NCI-H510A treated with DMSO at 0.1 percent for 48 hours (cell line): ENCODE measurements at regions not wholly inside any gene's neighbourhood (a gene's known extent, or its start where the extent isn't known, plus 50 kb on each side); places are given as distances from the start of the nearest gene placed in this dataset.
"Not testable (repeated sequence)": the region's sequence is repeated elsewhere in the genome, so short reads cannot be mapped to it uniquely, and the experiment has no call there.

Experiments
- DNase-seq: peaks from one replicate; lab custom pipeline; 2025; lab: John Stamatoyannopoulos, UW

GRCh38 chr4:125590158-125590557, 275.4 kb downstream of the FAT4 start:
- DNase-seq, result no peak

GRCh38 chr4:125591290-125591689, 276.5 kb downstream of the FAT4 start:
- no peak for DNase-seq

GRCh38 chr4:125594056-125594602, 279.4 kb downstream of the FAT4 start:
- DNase-seq, result no peak

- not testable (repeated sequence) for DNase-seq
Observed at GRCh38 chr4:125605926-125606325, 291.2 kb downstream of the FAT4 start.

- no peak for DNase-seq
Observed at GRCh38 chr4:125620066-125620860, 305.5 kb downstream of the FAT4 start.

GRCh38 chr4:125624951-125625350, 310.2 kb downstream of the FAT4 start:
- no peak for DNase-seq

GRCh38 chr4:125626946-125627345, 312.2 kb downstream of the FAT4 start:
- DNase-seq, result no peak

GRCh38 chr4:125639182-125639621, 324.4 kb downstream of the FAT4 start:
- DNase-seq, result no peak

GRCh38 chr4:125641611-125642010, 326.9 kb downstream of the FAT4 start:
- no peak for DNase-seq

- no peak for DNase-seq
Observed at GRCh38 chr4:125642645-125643044, 327.9 kb downstream of the FAT4 start.

GRCh38 chr4:125649452-125649851, 334.7 kb downstream of the FAT4 start:
- DNase-seq, result no peak

- DNase-seq, result no peak
Observed at GRCh38 chr4:125650557-125650956, 335.8 kb downstream of the FAT4 start.

GRCh38 chr4:125651707-125652357, 337.1 kb downstream of the FAT4 start:
- not testable (repeated sequence) for DNase-seq

- no peak for DNase-seq
Observed at GRCh38 chr4:125658773-125659172, 344.0 kb downstream of the FAT4 start.

GRCh38 chr4:125663896-125664767, 349.4 kb downstream of the FAT4 start:
- DNase-seq, result no peak

- peak; percentile 4 for DNase-seq
Observed at GRCh38 chr4:125666635-125667034, 351.9 kb downstream of the FAT4 start.

GRCh38 chr4:125676156-125676555, 361.4 kb downstream of the FAT4 start:
- no peak for DNase-seq

GRCh38 chr4:125676583-125676982, 361.8 kb downstream of the FAT4 start:
- no peak for DNase-seq

- DNase-seq, result peak; percentile 19
Observed at GRCh38 chr4:125677665-125678307, 363.0 kb downstream of the FAT4 start.

- no peak for DNase-seq
Observed at GRCh38 chr4:125679989-125680388, 365.2 kb downstream of the FAT4 start.

- DNase-seq, result no peak
Observed at GRCh38 chr4:125681240-125681639, 366.5 kb downstream of the FAT4 start.

GRCh38 chr4:125682730-125683129, 368.0 kb downstream of the FAT4 start:
- no peak for DNase-seq
